MM.1S (cell line): ENCODE measurements at regions not wholly inside any gene's neighbourhood (a gene's known extent, or its start where the extent isn't known, plus 50 kb on each side); places are given as distances from the start of the nearest gene placed in this dataset.

Experiments used
- EZH2 ChIP-seq: fragments of 300-600 bp; sonication (generic); optimal IDR thresholded peaks from 2 replicates; pipeline ENCODE3; 2017; ENCODE audit warnings: low read depth, mild to moderate bottlenecking, antibody characterized with exemption, low read length, mixed read lengths
- EZH2phosphoT487 ChIP-seq: fragments of 300-600 bp; sonication (generic); IDR thresholded peaks from 2 replicates; pipeline ENCODE4 v1.6.1; 2018; ENCODE audit warnings: antibody characterized with exemption, low read length
- TF ChIP-seq, protein P1 (sequence below): fragments of 300-600 bp; sonication (generic); IDR thresholded peaks from 2 replicates; pipeline ENCODE4 v1.5.1; 2016; ENCODE audit warnings: antibody characterized with exemption, low read length, mixed read lengths

DNA sequence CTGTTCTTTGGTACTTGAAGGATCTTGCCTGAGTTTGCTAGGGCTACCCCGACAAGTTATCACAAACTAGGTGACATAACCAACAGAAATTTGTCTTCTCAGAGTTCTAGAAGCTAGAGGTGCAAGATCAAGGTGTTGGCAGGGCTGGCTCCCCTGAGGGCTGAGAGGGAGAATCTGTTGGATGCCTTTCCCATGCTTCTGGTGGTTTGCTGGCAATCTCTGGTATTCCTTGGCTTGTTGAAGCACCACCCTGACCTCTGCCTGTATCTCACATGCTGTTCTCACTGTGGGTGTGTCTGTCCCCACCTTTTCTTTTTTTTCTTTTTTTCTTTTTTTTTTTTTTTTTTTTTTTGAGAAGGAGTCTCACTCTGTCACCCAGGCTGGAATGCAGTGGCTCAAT is 81.2 kb downstream of the VCPKMT start:
- TF ChIP-seq EZH2 = no peak
- TF ChIP-seq, protein P1, sequence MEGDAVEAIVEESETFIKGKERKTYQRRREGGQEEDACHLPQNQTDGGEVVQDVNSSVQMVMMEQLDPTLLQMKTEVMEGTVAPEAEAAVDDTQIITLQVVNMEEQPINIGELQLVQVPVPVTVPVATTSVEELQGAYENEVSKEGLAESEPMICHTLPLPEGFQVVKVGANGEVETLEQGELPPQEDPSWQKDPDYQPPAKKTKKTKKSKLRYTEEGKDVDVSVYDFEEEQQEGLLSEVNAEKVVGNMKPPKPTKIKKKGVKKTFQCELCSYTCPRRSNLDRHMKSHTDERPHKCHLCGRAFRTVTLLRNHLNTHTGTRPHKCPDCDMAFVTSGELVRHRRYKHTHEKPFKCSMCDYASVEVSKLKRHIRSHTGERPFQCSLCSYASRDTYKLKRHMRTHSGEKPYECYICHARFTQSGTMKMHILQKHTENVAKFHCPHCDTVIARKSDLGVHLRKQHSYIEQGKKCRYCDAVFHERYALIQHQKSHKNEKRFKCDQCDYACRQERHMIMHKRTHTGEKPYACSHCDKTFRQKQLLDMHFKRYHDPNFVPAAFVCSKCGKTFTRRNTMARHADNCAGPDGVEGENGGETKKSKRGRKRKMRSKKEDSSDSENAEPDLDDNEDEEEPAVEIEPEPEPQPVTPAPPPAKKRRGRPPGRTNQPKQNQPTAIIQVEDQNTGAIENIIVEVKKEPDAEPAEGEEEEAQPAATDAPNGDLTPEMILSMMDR = no peak
- TF ChIP-seq EZH2phosphoT487 = no peak
